HG03103 (cell line): ENCODE measurements at regions not wholly inside any gene's neighbourhood (a gene's known extent, or its start where the extent isn't known, plus 50 kb on each side); places are given as distances from the start of the nearest gene placed in this dataset.
A peak's percentile ranks its signal among the peaks of the same experiment; 100 is the strongest.

ENCODE experiments used
- ATAC-seq: cut with Tn5 transposase; IDR thresholded peaks from one replicate; pipeline ENCODE4 v1.9.1; 2021; ENCODE audit warnings: low read depth; ENCODE audit not compliant: unreplicated experiment

- peak; percentile 63 for ATAC-seq
Measured at GRCh38 chr5:68891718-68892117, 202.1 kb upstream of the SLC30A5 start.

- no peak for ATAC-seq
Measured at GRCh38 chr5:68894673-68895072, 199.1 kb upstream of the SLC30A5 start.

- no peak for ATAC-seq
Measured at GRCh38 chr5:68898951-68899471, 194.8 kb upstream of the SLC30A5 start.

GRCh38 chr5:68911840-68912690 is 181.7 kb upstream of the SLC30A5 start:
- ATAC-seq: no peak

GRCh38 chr5:68915079-68915478 is 178.7 kb upstream of the SLC30A5 start:
- ATAC-seq: no peak

GRCh38 chr5:68918306-68918705 is 175.5 kb upstream of the SLC30A5 start:
- ATAC-seq: no peak

GRCh38 chr5:68919988-68920490 is 173.8 kb upstream of the SLC30A5 start:
- ATAC-seq: no peak

GRCh38 chr5:68920888-68921287 is 172.9 kb upstream of the SLC30A5 start:
- no peak for ATAC-seq

GRCh38 chr5:68922172-68922987 is 171.4 kb upstream of the SLC30A5 start:
- ATAC-seq: no peak

GRCh38 chr5:68924481-68925145 is 169.2 kb upstream of the SLC30A5 start:
- ATAC-seq: no peak

GRCh38 chr5:68928617-68929302 is 165.1 kb upstream of the SLC30A5 start:
- no peak for ATAC-seq

GRCh38 chr5:68930139-68930538 is 163.7 kb upstream of the SLC30A5 start:
- no peak for ATAC-seq

GRCh38 chr5:68932830-68933434 is 160.9 kb upstream of the SLC30A5 start:
- no peak for ATAC-seq

- no peak for ATAC-seq
Measured at GRCh38 chr5:68942169-68942568, 151.6 kb upstream of the SLC30A5 start.

- ATAC-seq: no peak
Measured at GRCh38 chr5:68946728-68947127, 147.1 kb upstream of the SLC30A5 start.

- ATAC-seq: no peak
Measured at GRCh38 chr5:68947986-68948385, 145.8 kb upstream of the SLC30A5 start.

GRCh38 chr5:68949256-68949655 is 144.6 kb upstream of the SLC30A5 start:
- ATAC-seq: no peak

- ATAC-seq: no peak
Measured at GRCh38 chr5:68949711-68950110, 144.1 kb upstream of the SLC30A5 start.

GRCh38 chr5:68950125-68950524 is 143.7 kb upstream of the SLC30A5 start:
- no peak for ATAC-seq

- no peak for ATAC-seq
Measured at GRCh38 chr5:68950930-68951329, 142.9 kb upstream of the SLC30A5 start.
